Gastrocnemius medialis (tissue), 4 donors: ENCODE measurements at regions not wholly inside any gene's neighbourhood (a gene's known extent, or its start where the extent isn't known, plus 50 kb on each side); places are given as distances from the start of the nearest gene placed in this dataset.

ENCODE experiments used
- POLR2A ChIP-seq, 2 donors: fragments of 450-650 bp; IDR thresholded peaks; one replicate each; pipeline ENCODE4 v1.6.1; 2017; ENCODE audit warnings: antibody characterized with exemption in 2 of 2, mild to moderate bottlenecking in 2 of 2, moderate library complexity in 2 of 2
- TF ChIP-seq, protein P1 (sequence below), 5 experiments: fragments of 450-650 bp in 3 of 5; fragments of 200-600 bp in 2 of 5; sonication (generic) in 2 of 5; IDR thresholded peaks in 4 of 5; conservative IDR thresholded peaks in 1 of 5; 1 replicate in 4 of 5; 2 replicates in 1 of 5; pipeline ENCODE4 v1.5.1; 2016 to 2019; ENCODE audit warnings: antibody characterized with exemption in 5 of 5, mild to moderate bottlenecking in 3 of 5, moderate library complexity in 3 of 5

- TF ChIP-seq, protein P1, sequence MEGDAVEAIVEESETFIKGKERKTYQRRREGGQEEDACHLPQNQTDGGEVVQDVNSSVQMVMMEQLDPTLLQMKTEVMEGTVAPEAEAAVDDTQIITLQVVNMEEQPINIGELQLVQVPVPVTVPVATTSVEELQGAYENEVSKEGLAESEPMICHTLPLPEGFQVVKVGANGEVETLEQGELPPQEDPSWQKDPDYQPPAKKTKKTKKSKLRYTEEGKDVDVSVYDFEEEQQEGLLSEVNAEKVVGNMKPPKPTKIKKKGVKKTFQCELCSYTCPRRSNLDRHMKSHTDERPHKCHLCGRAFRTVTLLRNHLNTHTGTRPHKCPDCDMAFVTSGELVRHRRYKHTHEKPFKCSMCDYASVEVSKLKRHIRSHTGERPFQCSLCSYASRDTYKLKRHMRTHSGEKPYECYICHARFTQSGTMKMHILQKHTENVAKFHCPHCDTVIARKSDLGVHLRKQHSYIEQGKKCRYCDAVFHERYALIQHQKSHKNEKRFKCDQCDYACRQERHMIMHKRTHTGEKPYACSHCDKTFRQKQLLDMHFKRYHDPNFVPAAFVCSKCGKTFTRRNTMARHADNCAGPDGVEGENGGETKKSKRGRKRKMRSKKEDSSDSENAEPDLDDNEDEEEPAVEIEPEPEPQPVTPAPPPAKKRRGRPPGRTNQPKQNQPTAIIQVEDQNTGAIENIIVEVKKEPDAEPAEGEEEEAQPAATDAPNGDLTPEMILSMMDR (IDR thresholded peaks at IDR 0.05 in 4 of 5, conservative IDR thresholded peaks at IDR 0.05 in 1 of 5) = no peak
- TF ChIP-seq POLR2A (IDR thresholded peaks at IDR 0.05) = no peak
Observed at GRCh38 chr10:9987197-9987596, 1030.5 kb upstream of the CELF2 start.
